ENCODE measurements at regions not wholly inside any gene's neighbourhood (a gene's known extent, or its start where the extent isn't known, plus 50 kb on each side); places are given as distances from the start of the nearest gene placed in this dataset.
"Not testable (repeated sequence)": the region's sequence is repeated elsewhere in the genome, so short reads cannot be mapped to it uniquely, and the experiment has no call there.

GRCh38 chr10:22071332-22071731, 67.8 kb upstream of the DNAJC1 start:
- no peak for DNase-seq

GRCh38 chr10:22067091-22067490, 63.6 kb upstream of the DNAJC1 start:
- DNase-seq, result no peak

GRCh38 chr10:22060984-22061383, 57.5 kb upstream of the DNAJC1 start:
- DNase-seq, result not testable (repeated sequence)

GRCh38 chr10:22058201-22058600, 54.7 kb upstream of the DNAJC1 start:
- no peak for DNase-seq

GRCh38 chr10:22054961-22055360, 51.4 kb upstream of the DNAJC1 start:
- DNase-seq, result no peak

Data from inflammatory macrophage treated with lipopolysaccharide for 4 hours (primary cell).